22Rv1 (cell line): ENCODE measurements at regions not wholly inside any gene's neighbourhood (a gene's known extent, or its start where the extent isn't known, plus 50 kb on each side); places are given as distances from the start of the nearest gene placed in this dataset.

ENCODE experiments used
- CTCF ChIP-seq: fragments of 450-650 bp; IDR thresholded peaks from 2 replicates; pipeline ENCODE4 v1.5.1; 2017; ENCODE audit warnings: mild to moderate bottlenecking
- ZFX ChIP-seq: fragments of 450-650 bp; IDR thresholded peaks from 2 replicates; pipeline ENCODE4 v1.6.1; 2017; ENCODE audit warnings: antibody characterized with exemption, borderline replicate concordance

GRCh38 chr2:36197181-36197971, 158.2 kb upstream of the CRIM1 start:
- TF ChIP-seq CTCF (no peak), ZFX (no peak)
